Stimulated activated CD8-positive, alpha-beta memory T cell treated with anti-CD3 and anti-CD28 coated beads, Interleukin-7, amount 100 ng/mL, for 4 hours (primary cell): ENCODE measurements at regions not wholly inside any gene's neighbourhood (a gene's known extent, or its start where the extent isn't known, plus 50 kb on each side); places are given as distances from the start of the nearest gene placed in this dataset.

ENCODE experiments used
- DNase-seq, 2 donors: peaks; one replicate each; pipeline ENCODE4 v3.0.0-alpha.2; 2020; ENCODE audit warnings: low read depth in 2 of 2

DNA sequence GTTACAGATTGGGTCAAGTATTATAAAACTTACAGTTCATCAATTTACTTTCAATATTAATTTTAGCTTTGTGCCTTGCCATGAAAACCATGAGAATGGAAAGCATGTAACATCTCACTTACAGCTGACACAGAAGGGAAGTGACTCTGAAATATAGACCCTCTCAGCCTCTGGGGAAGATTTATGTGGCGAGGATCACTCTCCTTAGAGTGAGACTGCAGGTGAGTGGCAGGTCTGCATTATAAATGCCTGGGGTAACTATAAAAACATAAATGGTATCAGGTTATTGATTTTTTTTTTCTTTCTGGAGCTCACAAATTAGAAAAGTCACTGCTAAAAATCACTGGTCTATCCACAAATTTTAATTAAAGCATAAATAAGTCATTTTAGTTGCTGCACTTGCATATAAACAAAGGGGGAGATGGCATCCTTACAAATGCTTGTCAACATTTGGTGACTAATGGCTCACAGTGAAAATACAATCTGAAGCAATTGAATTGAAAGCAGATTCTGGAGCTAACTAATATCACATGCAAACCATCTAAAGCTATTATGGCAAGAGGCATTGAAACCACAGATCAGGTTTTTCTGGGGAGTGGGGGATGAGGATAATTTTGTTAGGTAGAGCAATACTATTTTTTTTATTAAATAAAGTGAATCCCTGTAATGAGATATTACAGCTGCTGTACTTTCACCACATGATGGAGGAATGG, 200.9 kb downstream of the TM2D1 start:
- no peak for DNase-seq

DNA sequence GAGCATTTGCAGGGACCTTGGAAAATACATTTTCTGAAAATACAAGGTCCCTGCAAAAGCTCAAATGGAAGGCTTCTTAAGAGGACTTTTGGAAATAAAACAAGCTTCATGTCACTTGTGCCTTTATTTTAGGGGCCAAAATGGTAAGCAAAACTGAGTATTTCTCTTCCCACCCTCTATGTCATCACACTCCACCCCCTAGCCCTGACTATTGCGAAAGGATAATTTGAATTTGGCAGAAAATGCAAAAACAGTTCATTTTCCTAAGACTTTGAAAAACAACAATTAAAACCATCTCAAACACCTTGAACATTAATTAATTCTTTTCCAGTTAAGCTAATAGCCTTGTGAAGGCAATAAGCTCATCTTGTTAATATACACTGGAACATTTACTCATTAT, 201.7 kb downstream of the TM2D1 start:
- DNase-seq = no peak

DNA sequence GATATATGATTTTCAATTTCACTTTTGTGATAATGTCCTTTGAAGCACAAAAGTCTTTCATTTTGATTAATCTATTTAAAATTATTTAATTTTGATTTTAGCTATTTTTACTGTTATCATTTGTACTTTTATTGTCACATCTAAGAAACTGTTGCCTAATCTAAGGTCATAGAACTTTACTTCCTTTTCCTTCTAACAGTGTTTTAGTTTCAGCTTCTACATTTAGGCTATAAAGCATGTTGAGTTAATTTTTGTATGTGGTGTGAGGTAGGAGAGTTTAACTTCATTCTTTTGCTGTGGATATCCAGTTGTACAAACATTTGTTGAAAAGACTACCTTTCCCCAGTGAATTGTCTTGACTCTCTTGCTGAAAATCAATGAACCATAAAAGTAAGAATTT, 204.5 kb downstream of the TM2D1 start:
- no peak for DNase-seq

- no peak for DNase-seq
Measured at GRCh38 chr1:61519631-61520030, 205.3 kb downstream of the TM2D1 start.

DNA sequence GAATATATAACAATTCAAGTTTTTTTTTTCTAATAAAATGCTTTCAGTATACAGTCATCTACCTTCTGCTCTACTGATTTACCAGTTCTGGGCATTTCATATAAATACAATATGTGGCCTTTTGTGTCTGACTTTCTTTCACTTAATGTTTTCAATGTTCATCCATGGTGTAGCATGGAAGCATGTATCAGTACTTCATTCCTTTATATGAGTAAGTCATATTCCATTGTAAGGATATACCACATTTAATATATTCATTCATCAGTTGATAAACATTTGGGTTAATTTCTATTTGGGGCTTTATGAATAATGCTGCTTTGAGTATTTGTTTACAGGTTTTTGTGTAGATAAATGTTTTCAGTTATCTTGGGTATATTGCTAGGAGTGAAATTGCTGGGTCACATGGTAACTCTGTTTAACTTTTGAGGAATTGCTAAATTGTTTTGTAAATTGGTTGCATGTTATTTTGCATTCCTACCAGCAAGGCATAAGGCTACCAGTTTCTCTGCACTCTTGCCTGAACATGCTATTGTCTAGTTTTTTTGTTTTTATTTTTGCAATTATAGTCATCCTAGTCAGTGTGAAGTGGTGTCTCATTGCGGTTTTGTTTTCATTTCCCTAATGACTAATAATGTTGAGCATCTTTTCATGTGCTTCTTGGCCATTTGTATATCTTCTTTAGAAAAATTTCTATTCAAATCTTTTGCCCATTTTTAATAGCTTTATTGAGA, 206.1 kb downstream of the TM2D1 start:
- no peak for DNase-seq

GRCh38 chr1:61517345-61517744, 207.6 kb downstream of the TM2D1 start:
- no peak for DNase-seq

- DNase-seq = no peak
Measured at GRCh38 chr1:61515096-61515495, 209.8 kb downstream of the TM2D1 start.
